ENCODE measurements at regions not wholly inside any gene's neighbourhood (a gene's known extent, or its start where the extent isn't known, plus 50 kb on each side); places are given as distances from the start of the nearest gene placed in this dataset.

DNA sequence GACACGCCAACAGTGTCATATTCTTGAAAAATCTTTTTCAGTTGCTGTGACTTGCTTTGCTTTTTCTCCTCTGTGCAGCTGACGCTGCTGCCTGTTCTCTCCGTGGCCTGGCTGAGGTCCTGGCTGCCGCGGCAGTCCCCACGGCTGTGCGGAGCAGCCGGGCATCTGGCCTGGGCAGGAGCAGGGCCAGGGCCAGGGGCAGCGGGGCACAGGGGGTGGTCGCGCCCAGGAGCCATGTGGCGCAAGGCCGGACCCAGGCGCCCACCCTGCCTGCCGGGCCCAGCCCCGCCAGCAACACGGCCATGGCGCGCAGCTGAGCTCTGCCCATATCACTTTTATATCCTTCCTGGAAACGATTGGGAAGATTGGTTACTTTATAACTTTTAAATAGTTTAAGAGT, 109.4 kb upstream of the ACBD5 start:
- TF ChIP-seq, protein P1, sequence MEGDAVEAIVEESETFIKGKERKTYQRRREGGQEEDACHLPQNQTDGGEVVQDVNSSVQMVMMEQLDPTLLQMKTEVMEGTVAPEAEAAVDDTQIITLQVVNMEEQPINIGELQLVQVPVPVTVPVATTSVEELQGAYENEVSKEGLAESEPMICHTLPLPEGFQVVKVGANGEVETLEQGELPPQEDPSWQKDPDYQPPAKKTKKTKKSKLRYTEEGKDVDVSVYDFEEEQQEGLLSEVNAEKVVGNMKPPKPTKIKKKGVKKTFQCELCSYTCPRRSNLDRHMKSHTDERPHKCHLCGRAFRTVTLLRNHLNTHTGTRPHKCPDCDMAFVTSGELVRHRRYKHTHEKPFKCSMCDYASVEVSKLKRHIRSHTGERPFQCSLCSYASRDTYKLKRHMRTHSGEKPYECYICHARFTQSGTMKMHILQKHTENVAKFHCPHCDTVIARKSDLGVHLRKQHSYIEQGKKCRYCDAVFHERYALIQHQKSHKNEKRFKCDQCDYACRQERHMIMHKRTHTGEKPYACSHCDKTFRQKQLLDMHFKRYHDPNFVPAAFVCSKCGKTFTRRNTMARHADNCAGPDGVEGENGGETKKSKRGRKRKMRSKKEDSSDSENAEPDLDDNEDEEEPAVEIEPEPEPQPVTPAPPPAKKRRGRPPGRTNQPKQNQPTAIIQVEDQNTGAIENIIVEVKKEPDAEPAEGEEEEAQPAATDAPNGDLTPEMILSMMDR (IDR thresholded peaks at IDR 0.05 in 4 of 5, conservative IDR thresholded peaks at IDR 0.05 in 1 of 5): no peak
- TF ChIP-seq POLR2A (IDR thresholded peaks at IDR 0.05): no peak
